HG02870 (cell line): ENCODE measurements at regions not wholly inside any gene's neighbourhood (a gene's known extent, or its start where the extent isn't known, plus 50 kb on each side); places are given as distances from the start of the nearest gene placed in this dataset.

Source experiments
- ATAC-seq: cut with Tn5 transposase; IDR thresholded peaks from one replicate; pipeline ENCODE4 v1.9.1; 2021; ENCODE audit warnings: mild to moderate bottlenecking, moderate library complexity; ENCODE audit not compliant: unreplicated experiment

DNA sequence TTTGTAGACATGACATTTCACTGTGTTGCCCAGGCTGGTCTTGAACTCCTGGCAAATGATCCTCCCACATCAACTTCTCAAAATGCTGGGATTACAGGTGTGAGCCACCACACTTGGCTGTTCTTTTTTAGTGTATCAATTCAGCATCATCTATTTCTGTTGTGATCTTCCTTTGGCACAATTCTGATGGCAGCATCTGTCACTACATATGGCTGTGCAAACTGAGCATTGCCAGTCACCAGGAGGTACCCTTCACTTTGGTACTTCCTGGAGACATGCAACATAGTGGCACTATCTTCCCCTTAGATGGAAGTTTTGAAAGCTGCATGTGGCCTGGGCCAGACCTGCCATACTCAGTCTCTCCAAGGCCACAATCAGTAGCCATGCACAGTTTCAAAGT, 467.1 kb upstream of the TMPO start:
- ATAC-seq, result no peak

DNA sequence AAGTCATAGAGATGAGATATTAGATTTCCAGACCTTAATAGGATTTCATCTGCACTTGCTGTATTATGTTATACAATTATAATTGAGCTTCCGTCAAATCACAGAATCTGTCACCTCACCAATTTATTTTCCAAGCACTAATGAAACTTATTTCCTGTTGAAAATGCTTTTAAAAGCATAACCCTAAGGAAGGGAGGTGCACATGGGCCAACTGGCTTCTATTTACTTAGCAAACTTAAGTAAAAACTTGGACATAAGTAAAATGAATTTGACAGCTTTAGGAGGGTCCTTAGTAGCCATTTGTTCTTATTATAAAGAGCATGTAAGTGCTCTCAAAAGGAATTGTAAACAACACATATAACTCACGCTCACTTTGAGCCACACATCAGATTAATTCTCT, 462.2 kb upstream of the TMPO start:
- no peak for ATAC-seq

DNA sequence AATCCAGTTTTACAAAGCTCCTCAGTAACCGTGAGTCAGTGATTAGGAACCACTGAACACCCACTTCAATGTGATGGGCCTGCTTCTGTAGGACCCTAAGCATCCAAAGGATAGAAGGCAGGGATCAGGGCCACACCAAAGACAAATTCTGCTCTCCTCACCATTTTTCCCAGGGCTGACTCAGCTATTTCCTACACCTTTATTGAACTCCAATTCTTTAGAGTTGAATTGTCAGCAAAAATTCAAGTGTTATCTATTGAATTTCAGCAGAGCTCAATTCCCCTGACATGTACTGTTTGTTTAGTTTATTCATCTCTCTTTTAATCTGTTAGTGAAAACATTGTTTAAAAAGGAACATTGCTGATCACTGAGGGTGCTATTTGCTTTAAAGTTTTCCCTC, 457.7 kb upstream of the TMPO start:
- ATAC-seq, result no peak

DNA sequence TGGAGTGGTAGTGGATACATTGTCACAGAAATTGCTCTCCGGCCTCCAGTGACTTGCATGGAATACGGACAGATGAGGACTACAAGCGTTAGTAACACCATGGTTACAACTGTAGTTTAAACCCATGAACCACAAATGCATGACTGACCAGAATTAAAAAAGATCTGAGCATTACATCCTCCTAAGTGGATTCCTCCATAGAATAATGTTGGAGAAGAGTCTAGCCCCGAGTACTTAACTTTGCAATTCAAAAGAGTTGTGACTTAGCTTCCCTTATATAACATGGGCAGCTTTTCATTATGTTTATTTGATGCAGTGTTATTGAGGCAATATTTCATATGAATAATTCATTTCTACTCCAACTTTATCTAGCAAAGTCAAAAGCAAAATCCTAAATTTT, 457.2 kb upstream of the TMPO start:
- no peak for ATAC-seq

DNA sequence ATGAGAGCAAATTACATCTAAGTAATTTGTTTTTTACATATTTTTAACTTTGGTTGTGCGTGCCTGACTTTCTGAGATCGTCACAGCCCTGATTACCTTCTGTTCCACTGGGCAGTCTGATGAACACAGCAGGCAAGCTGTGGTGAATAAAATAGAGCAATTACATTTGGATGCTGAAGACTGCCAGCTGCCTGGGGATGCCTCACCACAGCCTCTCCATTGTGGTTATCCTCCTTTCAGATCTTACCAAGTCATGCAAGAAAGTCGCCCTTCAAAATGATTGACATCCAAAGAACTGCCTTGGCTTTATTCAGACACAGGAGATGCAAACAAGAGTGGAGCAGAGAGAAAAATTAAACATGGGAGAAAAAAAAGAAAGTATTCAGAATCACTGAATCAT, 456.6 kb upstream of the TMPO start:
- ATAC-seq, result no peak

DNA sequence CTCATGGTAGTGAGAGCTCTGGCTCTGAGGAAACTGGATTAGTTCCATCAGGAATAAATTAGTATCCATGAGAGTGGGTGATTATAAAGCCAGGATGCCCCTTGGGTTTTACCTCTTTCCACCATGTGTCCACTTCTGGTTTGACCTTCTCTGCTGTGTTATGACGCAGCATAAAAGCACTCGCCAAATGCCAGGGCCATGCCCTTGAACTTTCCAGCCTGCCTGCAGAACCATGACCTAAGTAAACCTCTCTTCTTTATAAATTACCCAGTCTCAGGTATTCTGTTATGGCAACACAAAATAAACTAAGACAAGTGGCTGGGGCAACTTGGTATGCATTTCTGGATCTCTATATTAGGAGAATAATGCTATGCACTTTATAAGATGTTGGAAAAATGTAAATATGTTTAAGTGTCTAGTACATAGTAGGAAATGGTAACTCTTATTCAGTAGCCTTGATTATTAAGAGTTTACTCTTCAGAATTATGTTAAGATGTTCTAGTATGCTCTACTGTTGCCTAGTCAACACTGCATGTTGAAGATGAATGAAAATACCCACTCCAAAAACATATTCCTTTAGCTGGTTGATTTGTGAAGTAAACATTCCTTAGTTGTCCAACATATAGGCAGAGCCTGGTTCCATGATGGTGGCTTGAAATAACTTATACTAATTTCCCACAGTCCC, 455.6 kb upstream of the TMPO start:
- ATAC-seq, result no peak

DNA sequence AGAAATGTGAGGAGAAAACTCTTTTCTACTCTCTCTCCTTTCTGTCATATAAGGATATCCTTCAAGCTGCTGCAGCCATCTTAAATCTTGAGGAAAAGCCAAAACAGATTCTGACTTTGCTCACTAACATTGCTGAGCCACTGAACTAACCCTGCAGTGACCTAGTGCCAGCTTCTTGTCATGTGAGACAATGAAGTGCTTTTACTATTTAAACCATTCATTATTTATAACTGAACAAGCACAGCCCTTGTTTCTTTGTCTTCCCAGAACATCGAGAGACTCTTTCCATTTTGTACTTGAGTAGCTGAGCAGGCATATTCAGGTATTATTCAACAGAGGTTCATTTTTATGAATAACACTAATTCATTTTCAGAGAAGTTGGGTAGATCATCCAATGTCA, 455.0 kb upstream of the TMPO start:
- ATAC-seq, result no peak

DNA sequence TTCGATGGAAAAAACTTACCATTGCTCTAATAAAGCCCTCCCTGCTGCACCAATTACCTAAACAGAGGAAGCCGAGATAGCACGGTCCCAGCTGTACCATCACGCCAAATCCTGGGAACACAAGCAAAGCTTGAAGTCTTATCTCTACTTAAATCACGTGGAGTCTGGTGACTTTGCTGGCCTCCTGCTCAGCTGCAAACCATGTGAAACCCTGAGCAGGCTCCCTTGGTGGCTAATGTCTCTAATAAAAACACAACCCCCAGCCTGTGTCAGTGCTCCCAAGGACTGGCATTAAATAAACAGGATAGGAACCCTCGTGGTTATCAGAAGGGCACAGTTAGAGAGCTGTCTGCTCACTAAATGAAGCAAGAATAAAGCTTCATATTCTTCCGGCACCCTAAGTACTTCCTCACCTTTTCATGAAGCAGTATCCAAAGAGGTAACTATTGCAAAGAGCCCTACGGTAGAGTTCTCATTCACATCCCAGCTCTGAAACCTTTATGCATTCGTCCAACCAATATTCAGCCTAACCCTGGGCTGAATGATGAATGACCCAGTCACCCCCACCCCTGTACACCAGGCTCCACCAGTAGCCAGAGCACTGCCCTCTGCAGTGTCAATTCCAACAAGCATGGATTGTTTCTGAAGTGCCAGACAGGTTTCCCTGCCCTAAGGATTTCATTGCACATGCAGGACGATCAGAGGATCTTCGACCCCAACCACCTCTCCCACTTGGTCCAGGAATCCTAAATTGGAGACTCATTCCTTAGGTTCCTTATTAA, 452.7 kb upstream of the TMPO start:
- no peak for ATAC-seq

DNA sequence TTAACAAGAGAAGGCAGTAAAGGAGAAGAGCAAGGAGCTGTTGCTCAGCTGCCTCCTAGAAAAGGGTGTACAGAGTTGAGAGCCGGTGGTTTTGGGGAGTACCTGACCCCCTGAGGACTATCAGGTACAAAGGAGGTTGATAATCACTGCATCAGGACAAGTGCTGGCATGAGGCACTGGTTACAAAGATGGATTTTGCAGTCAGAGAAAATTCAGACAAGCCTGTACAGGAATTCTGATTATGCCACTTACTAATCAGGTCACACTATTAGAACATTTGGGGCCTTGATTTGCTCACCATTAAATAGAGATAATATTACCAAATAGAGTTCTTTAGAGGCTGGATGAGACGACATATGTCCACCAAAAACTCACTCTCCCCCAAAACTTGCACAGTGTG, 450.9 kb upstream of the TMPO start:
- no peak for ATAC-seq

DNA sequence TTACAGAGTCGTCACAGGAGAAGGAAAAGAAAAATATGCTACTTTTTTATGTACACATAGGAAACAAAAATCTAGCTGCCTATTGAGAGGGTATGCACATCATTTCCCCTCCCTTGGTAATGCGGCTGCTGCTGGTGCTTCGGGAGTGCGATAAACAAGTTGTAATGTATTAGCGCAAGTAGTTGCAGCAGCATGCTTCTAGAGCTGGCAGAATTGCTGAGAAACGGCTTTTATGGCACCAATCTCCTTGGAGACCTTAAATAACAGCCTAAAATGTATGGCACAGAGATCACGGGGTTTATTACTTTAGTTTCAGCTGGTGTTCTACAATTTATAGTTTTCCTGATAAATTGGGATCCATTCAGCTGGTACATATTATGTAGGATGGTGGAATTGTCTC, 447.6 kb upstream of the TMPO start:
- no peak for ATAC-seq

DNA sequence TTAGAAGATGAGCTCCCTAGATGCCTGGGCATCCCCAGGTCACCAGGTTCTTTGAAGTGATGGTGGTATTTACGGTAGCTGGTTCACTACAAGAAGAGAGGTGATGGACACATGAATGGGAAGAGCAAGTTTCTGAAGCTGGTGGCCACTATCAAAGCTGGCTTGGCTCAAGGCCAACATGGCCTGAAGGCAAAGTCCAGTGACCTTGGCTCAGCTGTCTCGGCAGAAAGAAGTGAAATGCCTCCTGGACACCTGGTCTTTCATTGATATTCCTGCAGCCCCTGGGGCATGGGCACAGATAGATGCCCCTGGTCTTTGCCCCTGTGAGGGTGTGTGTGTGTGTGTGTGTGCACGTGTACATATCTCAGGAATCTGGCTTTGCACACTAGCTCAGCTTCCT, 441.8 kb upstream of the TMPO start:
- ATAC-seq, result no peak

DNA sequence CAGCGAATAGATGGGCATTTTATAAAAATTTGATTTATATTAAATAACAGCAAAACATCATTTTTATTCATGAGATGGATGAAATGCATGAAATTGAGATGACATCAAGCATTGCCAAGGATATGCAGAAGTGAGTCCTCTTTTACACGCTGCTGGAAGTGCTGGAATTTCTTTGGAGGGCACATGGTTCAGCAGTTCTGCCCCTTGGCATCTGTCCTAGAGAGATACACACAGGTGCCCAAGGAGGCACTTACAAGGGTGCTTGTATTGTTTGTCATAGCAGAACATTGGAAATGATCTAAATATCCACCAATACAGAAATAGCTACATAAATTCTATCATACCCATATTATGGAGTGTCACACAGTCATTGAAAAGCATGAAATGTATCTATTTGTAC, 441.1 kb upstream of the TMPO start:
- no peak for ATAC-seq

DNA sequence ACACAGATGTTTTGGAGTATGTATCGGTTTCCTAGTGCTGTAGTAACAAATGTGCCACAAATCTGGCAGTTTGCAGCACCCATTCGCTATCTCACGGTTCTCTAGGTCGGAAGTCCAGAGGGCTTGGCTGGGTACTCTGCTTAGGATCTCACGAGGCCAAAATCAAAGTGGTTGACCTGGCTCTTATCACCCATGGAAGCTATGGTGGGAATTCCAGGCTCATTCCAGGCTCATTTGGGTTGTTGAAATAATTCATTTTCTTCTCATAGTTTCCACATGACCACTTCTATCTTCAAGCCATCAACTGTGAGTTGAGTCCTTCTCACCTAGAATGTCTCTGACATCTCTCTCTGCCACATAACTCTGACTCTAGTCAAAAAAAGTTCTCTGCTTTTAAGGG, 431.0 kb upstream of the TMPO start:
- ATAC-seq, result no peak

DNA sequence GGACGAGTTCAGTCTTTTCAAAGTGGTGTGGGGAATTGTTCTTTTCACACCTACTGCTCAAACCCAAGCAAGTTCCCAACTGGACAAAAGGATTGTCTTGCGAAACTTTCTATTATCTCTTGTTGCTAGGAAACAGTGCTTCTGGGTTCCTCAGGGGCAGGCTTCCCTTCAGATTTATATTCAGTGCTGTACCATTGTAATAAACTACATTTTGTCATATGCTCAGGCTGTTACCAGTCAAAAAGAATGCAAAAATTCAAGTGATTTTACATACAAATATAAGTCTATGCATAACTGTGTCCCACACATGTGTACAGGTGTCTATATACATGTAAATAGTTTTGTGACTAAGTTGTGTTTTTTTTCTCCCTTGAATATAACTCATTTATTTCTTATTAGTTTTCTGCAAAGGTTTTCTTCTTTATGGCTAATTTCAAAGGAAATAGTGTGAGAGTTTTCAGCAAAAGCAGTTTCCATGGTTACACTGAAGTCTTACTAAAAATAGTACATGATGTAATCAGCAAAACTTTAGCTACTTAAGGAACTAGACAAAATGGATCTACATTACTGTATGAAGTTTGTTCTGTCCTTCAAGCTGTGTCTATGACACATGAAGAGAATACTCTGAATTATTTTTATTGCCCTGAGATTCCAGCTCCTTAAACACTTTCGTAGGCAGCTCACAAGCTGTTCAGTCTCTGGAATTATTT, 430.2 kb upstream of the TMPO start:
- no peak for ATAC-seq

DNA sequence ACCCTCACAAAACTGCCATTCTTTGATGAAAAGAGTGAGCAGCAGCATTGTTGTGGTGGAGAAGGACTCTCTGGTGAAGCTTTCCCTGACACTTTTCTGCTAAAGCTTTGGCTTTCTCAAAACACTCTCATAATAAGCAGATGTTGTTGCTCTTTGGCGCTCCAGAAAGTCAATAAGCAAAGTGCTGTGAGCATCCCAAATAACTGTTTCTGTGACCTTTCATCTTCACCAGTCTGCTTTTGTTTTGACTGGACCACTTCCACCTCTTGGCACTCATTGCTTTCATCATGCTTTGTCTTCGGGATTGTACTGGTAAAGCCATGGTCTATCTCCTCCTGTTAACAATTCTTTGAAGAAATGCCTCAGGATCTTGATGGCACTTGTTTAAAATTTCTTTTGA, 424.7 kb upstream of the TMPO start:
- ATAC-seq, result no peak

DNA sequence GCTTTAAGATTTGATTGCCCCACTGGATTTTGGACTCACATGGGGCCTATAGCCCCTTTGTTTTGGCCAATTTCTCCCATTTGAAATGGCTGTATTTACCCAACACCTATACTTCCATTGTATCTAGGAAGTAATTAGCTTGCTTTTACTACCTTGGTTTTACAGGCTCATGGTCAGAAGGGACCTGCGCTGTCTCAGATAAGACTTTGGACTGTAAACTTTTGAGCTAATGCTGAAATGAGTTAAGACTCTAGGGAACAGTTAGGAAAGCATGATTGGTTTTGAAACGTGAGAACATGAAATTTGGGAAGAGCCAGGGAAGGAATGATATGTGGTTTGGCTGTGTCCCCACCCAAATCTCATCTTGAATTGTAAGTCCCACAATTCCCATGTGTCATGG, 419.0 kb upstream of the TMPO start:
- ATAC-seq, result no peak

DNA sequence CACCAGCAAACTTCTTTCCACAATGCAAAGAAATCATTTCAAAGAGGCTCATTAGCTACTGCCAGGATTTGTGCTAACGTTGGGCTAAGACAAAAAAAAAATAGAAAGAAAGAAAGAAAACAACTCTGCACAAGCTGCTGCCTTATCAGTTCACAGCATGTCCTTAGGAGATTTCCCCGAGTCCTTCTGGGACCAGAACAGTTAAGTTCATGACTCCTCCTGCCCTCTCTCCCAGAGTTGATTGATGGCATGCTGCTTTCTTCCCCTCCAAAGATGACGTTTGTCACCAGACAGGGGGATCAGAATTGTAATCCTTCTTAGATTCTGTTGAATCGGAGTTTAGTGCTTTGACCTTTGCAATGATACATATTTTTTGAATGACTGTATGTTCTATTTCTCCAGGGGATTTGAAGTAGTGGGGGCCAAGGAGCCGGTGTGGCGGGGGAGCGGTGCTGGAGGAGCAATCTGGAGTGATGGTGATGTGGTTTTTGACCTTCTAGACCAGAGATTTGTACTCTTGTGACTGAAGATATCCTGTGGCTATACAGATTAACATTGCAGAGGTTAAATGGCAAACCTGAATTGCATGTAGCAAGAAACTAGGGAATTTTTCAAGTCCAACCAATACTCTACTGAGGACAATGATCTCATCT, 409.2 kb upstream of the TMPO start:
- no peak for ATAC-seq

DNA sequence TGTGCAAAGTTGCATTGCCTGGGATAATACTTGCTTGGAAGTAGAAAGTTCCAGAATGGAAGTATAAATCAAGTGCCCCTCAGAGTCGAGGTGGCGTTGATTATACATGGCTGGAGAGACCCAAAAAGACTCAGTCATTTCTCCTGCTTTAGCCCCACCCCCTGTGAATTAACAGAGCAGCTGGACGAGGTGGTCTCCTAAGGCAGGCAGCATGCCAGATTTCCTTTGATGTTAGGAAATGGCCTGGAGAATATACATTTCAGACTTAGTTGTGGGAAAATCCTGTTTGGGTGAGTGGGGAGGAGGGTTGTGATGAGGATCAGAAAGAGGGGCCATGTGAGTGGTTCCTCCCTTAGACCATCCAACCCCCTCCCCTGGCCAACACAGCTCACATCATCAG, 406.1 kb upstream of the TMPO start:
- no peak for ATAC-seq

DNA sequence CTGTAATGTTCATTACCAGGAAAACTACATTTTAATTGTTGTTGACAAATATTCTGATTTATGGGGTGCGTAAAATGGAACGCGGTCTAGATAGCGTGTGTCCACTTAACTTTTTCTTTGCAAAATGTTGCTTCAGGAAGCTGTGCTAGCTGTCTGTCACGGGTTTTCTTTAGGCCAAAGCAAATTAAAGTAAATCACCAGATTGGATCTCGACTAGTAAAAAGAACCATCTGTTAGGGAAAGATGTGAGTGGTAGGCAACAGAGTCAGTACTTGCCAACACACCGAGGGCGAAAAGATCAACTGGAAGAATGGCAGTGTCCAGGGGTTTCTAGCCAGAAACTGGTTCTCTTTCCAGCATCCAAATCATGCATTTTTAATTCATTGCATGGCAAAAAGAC, 404.9 kb upstream of the TMPO start:
- no peak for ATAC-seq

DNA sequence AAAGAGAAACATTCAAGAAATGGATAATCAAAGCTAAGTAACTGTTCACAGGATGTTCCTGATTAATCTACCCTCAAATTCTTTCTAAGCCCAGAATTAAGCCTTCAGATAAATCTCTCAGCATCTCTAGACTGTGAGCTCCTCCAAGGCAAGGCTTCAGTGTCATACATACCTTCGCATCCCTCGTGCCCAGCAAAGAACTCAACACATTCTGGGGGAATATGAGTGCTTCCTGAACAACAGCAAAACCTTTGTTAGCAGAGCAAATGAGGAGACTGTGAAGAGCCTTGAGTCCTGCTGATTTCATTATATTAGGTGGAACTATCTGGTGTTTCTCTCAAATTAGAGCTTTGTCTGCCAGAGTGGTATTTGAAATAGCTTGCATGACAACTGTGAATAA, 401.8 kb upstream of the TMPO start:
- ATAC-seq, result no peak

DNA sequence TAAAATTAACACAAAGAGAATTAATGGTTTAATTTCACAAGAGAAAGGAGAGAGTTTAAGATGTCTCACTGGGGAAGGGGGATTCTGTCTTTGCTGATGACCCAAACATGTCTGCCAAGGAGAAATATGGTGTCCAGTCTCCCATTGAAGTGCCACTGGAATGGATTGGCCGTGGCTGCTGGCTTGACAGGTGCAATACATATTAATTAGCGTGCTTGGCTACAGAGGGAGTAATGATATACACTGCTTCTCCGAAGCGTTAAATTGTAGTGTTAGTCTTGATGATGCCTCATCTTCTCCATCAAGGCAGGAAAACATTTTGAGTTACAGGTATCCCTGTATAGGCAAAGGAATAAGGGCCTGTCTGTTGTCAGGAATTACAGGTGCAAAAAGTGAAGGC, 393.4 kb upstream of the TMPO start:
- no peak for ATAC-seq

DNA sequence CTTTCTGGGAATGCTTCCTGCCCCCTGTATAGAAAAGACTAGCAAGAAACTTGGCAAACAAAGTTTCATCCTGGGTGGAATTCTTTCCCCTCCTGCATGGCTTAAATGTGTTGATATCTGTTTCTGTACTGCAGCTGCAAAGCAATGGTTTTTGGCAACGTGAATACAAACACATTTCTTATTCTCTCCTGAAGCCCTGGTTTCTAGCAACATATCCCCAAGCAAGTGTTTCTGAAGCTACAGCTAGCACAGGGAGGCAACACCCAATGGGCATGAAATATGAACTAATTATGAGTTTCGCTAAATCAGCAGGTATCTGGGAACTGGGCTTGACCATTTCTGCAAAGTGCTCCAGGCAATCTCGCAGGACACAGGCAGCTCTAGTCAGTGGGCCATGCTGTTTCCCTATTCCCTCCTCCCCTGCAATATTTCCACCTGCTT, 392.3 kb upstream of the TMPO start:
- no peak for ATAC-seq
